GM12878 (cell line): ENCODE measurements at regions not wholly inside any gene's neighbourhood (a gene's known extent, or its start where the extent isn't known, plus 50 kb on each side); places are given as distances from the start of the nearest gene placed in this dataset.

Experiments
- ATAC-seq: fragments of 200-7000 bp; cut with Tn5 transposase; 3 replicates; pipeline ENCODE4 v1.9.1; 2020; ENCODE audit warnings: mild to moderate bottlenecking, moderate library complexity
- BruUV-seq: library from RNA; stranded (reverse); fragments of 400-500 nt; replicated peaks from 2 replicates; lab custom pipeline; 2021; lab: Mats Ljungman, UMichigan
- CTCF ChIA-PET: fragments of 300-600 bp; sonication (Branson Sonifier 250); formaldehyde crosslinking; extraction: SDS; loops from one replicate; lab custom pipeline; 2021; ENCODE audit warnings: inconsistent platforms; lab: Yijun Ruan, JAX
- POLR2A ChIA-PET: fragments of 350-600 bp; formaldehyde crosslinking; extraction: SDS; loops from one replicate; lab custom pipeline; 2021; ENCODE audit warnings: inconsistent platforms; lab: Charles Lee
- RAD21 ChIA-PET: fragments of 300-600 bp; sonication (Branson Sonifier 250); formaldehyde crosslinking; loops from one replicate; lab custom pipeline; 2023; ENCODE audit warnings: antibody characterized with exemption; ENCODE audit not compliant: unreplicated experiment; lab: Charles Lee
- SMC1A ChIA-PET: fragments of 300-600 bp; sonication (Branson Sonifier 250); formaldehyde crosslinking; loops from one replicate; lab custom pipeline; 2023; ENCODE audit not compliant: unreplicated experiment, uncharacterized antibody; lab: Charles Lee
- DNase-seq: peaks from one replicate; pipeline ENCODE4 v3.0.0-alpha.2; 2011; ENCODE audit warnings: low read depth, low spot score
- FAIRE-seq: peaks from 3 replicates; lab custom pipeline; 2011; peaks lifted over from hg19 to GRCh38; lab: Jason Lieb, UNC
- H2AFZ ChIP-seq: 2 replicates; pipeline ENCODE4 v1.6.0; 2011; ENCODE audit warnings: low read depth, low read length, control low read depth; ENCODE audit not compliant: control insufficient read depth
- H3K27ac ChIP-seq: 2 replicates; pipeline ENCODE4 v1.5.1; 2011; ENCODE audit warnings: control low read depth; ENCODE audit not compliant: control insufficient read depth, insufficient read depth
- H3K27me3 ChIP-seq, 2 experiments: replicated peaks in 1 of 2; 2 replicates each; pipeline versions ENCODE4 v1.6.0 to v1.6.1; 2011; ENCODE audit warnings: low read length in 1 of 2; ENCODE audit not compliant: control insufficient read depth in 2 of 2, insufficient read depth in 2 of 2
- H3K36me3 ChIP-seq, 2 experiments: 2 replicates each; pipeline ENCODE4 v1.5.1; 2011; ENCODE audit warnings: low read length in 1 of 2; ENCODE audit not compliant: control insufficient read depth in 2 of 2, insufficient read depth in 2 of 2
- H3K4me1 ChIP-seq: 2 replicates; pipeline ENCODE4 v1.6.1; 2011; ENCODE audit warnings: mild to moderate bottlenecking, low read length, moderate library complexity, mixed read lengths; ENCODE audit not compliant: control insufficient read depth, insufficient read depth
- H3K4me2 ChIP-seq: 2 replicates; pipeline ENCODE4 v1.6.0; 2011; ENCODE audit warnings: control low read depth; ENCODE audit not compliant: control insufficient read depth, insufficient read depth
- H3K4me3 ChIP-seq: fragments of 200-600 bp; sonication (generic); 2 replicates; pipeline ENCODE4 v1.5.1; 2016
- H3K79me2 ChIP-seq: 2 replicates; pipeline ENCODE4 v1.6.0; 2011; ENCODE audit warnings: low read length; ENCODE audit not compliant: control insufficient read depth, insufficient read depth
- H3K9ac ChIP-seq: 2 replicates; pipeline ENCODE4 v1.8.0; 2011; ENCODE audit warnings: low read length, control low read depth, mixed read lengths; ENCODE audit not compliant: control insufficient read depth, insufficient read depth
- H3K9me3 ChIP-seq: replicated peaks from 3 replicates; pipeline ENCODE4 v1.5.1; 2011; ENCODE audit warnings: mild to moderate bottlenecking, low read length; ENCODE audit not compliant: control insufficient read depth, insufficient read depth
- H4K20me1 ChIP-seq: 2 replicates; pipeline ENCODE4 v1.6.0; 2011; ENCODE audit not compliant: control insufficient read depth, insufficient read depth
- ATF7 ChIP-seq: fragments of 450-650 bp; IDR thresholded peaks from 2 replicates; pipeline ENCODE4 v1.6.1; 2016; ENCODE audit warnings: low read depth, mild to moderate bottlenecking
- BACH1 ChIP-seq: fragments of 450-650 bp; IDR thresholded peaks from 2 replicates; pipeline ENCODE4 v1.6.1; 2017; ENCODE audit warnings: mild to moderate bottlenecking, borderline replicate concordance
- NFIC ChIP-seq: IDR thresholded peaks from 2 replicates; pipeline ENCODE4 v1.6.1; 2012; ENCODE audit warnings: low read depth, mild to moderate bottlenecking, inconsistent platforms, low read length, moderate library complexity
- NFYA ChIP-seq: IDR thresholded peaks from 2 replicates; pipeline ENCODE4 v1.6.1; 2011; ENCODE audit warnings: low read depth, mild to moderate bottlenecking, low read length, improper control_type of control experiment, borderline replicate concordance
- POLR2AphosphoS5 ChIP-seq: IDR thresholded peaks from 2 replicates; pipeline ENCODE4 v1.6.1; 2011; ENCODE audit warnings: mild to moderate bottlenecking, low read length, inconsistent platforms
- SIX5 ChIP-seq: IDR thresholded peaks from 2 replicates; pipeline ENCODE4 v1.6.1; 2011; ENCODE audit warnings: mild to moderate bottlenecking, low read depth, low read length, moderate library complexity; ENCODE audit not compliant: severe bottlenecking
- SMAD1 ChIP-seq: fragments of 450-650 bp; IDR thresholded peaks from 2 replicates; pipeline ENCODE4 v1.6.1; 2018; ENCODE audit warnings: mild to moderate bottlenecking, low read depth; ENCODE audit not compliant: partially characterized antibody
- SP1 ChIP-seq: IDR thresholded peaks from one replicate; pipeline ENCODE4 v1.6.1; 2011; ENCODE audit warnings: low read depth, low read length
- ZBTB40 ChIP-seq: fragments of 450-650 bp; IDR thresholded peaks from 2 replicates; pipeline ENCODE4 v1.6.1; 2016; ENCODE audit warnings: mild to moderate bottlenecking, moderate library complexity, borderline replicate concordance
- ZNF592 ChIP-seq: fragments of 450-650 bp; IDR thresholded peaks from 2 replicates; pipeline ENCODE4 v1.6.1; 2017; ENCODE audit warnings: mild to moderate bottlenecking, moderate library complexity
- WGBS: methylation state at CpG from one replicate; pipeline ENCODE4 v1.1.6; 2016; ENCODE audit warnings: low lambda C conversion rate; ENCODE audit not compliant: insufficient replicate concordance, insufficient coverage; ENCODE audit errors: missing lambda C conversion rate; 5-methylcytosine and 5-hydroxymethylcytosine counted together
- in situ Hi-C: fragments of 300-500 bp; cut with MboI; formaldehyde crosslinking; loops from 9 replicates; pipeline ENCODE4 v1.14.3; 2018; ENCODE audit warnings: mixed read lengths
- intact Hi-C: fragments of 100-400 bp; cut with micrococcal nuclease; formaldehyde crosslinking; loops from one replicate; pipeline ENCODE4 v1.14.2; 2022; ENCODE audit not compliant: unreplicated experiment

- no peak overlapping the region for H2AFZ ChIP-seq
- no peak overlapping the region for H3K4me3 ChIP-seq
- FAIRE-seq, result no peak
- H3K4me2 ChIP-seq, result no peak overlapping the region
- no peak overlapping the region for H3K27ac ChIP-seq
- in situ Hi-C loops (no loop called here), intact Hi-C loops (no loop called here)
- H3K9me3 ChIP-seq, result no peaks in the 10 kb centered on the region
- CTCF ChIA-PET, result no interaction called here
- POLR2A ChIA-PET, result no interaction called here
- SMC1A ChIA-PET, result no interaction called here
- 22% methylated on average over 6 of the region's 6 CpGs for WGBS
- TF ChIP-seq ZNF592 (no peak), SP1 (no peak), ATF7 (no peak), BACH1 (no peak), NFIC (no peak), NFYA (no peak), POLR2AphosphoS5 (no peak), ZBTB40 (no peak), SIX5 (no peak), SMAD1 (no peak)
- peaks cover 0 to 4% of the 10 kb centered on the region in 2 experiments; a peak in 1 of 4 replicates for H3K27me3 ChIP-seq
- no peaks in the 10 kb centered on the region for H4K20me1 ChIP-seq
- H3K36me3 ChIP-seq, result no peaks in the 10 kb centered on the region
- no TSS peak for BruUV-seq
- no peak for DNase-seq
- H3K4me1 ChIP-seq, result no peaks in the 10 kb centered on the region
- ATAC-seq, result no peak
- H3K9ac ChIP-seq, result no peak overlapping the region
- H3K79me2 ChIP-seq, result no peaks in the 10 kb centered on the region
- RAD21 ChIA-PET, result no interaction called here
Measured at GRCh38 chr3:130569461-130570365, 52.7 kb downstream of the COL6A6 start.
